ENCODE measurements at regions not wholly inside any gene's neighbourhood (a gene's known extent, or its start where the extent isn't known, plus 50 kb on each side); places are given as distances from the start of the nearest gene placed in this dataset.

GRCh38 chr5:163609910-163610309 lies 104.5 kb downstream of the MAT2B start:
- Histone ChIP-seq H4K20me1 (ENCODE audit: insufficient read depth) (no peaks in the 10 kb centered on the region), H3K9ac (ENCODE audit: low read length) (no peak overlapping the region), H3F3A (ENCODE audit: insufficient read depth, low read length, poor library complexity, severe bottlenecking) (no peaks in the 10 kb centered on the region), H3K27ac (ENCODE audit: low read length) (no peak overlapping the region), H3K9me3 (ENCODE audit: low read length) (no peaks in the 10 kb centered on the region), H3K36me3 (ENCODE audit: insufficient read depth, low read length) (no peaks in the 10 kb centered on the region), H2AFZ (ENCODE audit: low read depth, low read length) (no peak overlapping the region), H3K27me3 (ENCODE audit: insufficient read depth, low read depth, low read length) (no peaks in the 10 kb centered on the region), H3K79me2 (replicated peaks; ENCODE audit: insufficient read depth, low read length) (no peaks in the 10 kb centered on the region), H3K9me2 (ENCODE audit: insufficient read depth, low read length) (no peaks in the 10 kb centered on the region), H3K4me2 (ENCODE audit: low read length) (no peak overlapping the region), H3K4me3 (ENCODE audit: low read length) (no peak overlapping the region)
- TF ChIP-seq REST (IDR thresholded peaks at IDR 0.05; ENCODE audit: borderline replicate concordance) (no peak), MXI1 (conservative IDR thresholded peaks at IDR 0.05; ENCODE audit: poor library complexity, severe bottlenecking) (no peak), TAF1 (IDR thresholded peaks at IDR 0.05; ENCODE audit: low read depth) (no peak), RAD21 (conservative IDR thresholded peaks at IDR 0.05) (no peak), CTCF (IDR thresholded peaks at IDR 0.05; ENCODE audit: poor library complexity, severe bottlenecking) (no peak), SMC3 (conservative IDR thresholded peaks at IDR 0.05; ENCODE audit: poor library complexity) (no peak), EP300 (conservative IDR thresholded peaks at IDR 0.05; ENCODE audit: poor library complexity, severe bottlenecking) (no peak), EZH2 (IDR thresholded peaks at IDR 0.05; ENCODE audit: borderline replicate concordance, insufficient read depth, low read length, poor library complexity, severe bottlenecking) (no peak)

GRCh38 chr5:163612358-163613149 lies 107.1 kb downstream of the MAT2B start:
- H2AFZ ChIP-seq (ENCODE audit: low read depth, low read length), result no peak overlapping the region
- TF ChIP-seq TAF1 (IDR thresholded peaks at IDR 0.05; ENCODE audit: low read depth) (no peak), POLR2AphosphoS5 (IDR thresholded peaks at IDR 0.05) (peak; percentile 46)
- no peak overlapping the region for H3K27ac ChIP-seq (ENCODE audit: low read length)
- H3K4me2 ChIP-seq (ENCODE audit: low read length), result no peak overlapping the region
- no peak overlapping the region for H3K9ac ChIP-seq (ENCODE audit: low read length)
- H3K9me3 ChIP-seq (ENCODE audit: low read length), result no peaks in the 10 kb centered on the region
- H4K20me1 ChIP-seq (ENCODE audit: insufficient read depth), result no peaks in the 10 kb centered on the region
- H3K4me3 ChIP-seq (ENCODE audit: low read length), result no peak overlapping the region
- no peaks in the 10 kb centered on the region for H3F3A ChIP-seq (ENCODE audit: insufficient read depth, low read length, poor library complexity, severe bottlenecking)
- H3K79me2 ChIP-seq (replicated peaks; ENCODE audit: insufficient read depth, low read length), result no peaks in the 10 kb centered on the region
- no peaks in the 10 kb centered on the region for H3K27me3 ChIP-seq (ENCODE audit: insufficient read depth, low read depth, low read length)
- H3K9me2 ChIP-seq (ENCODE audit: insufficient read depth, low read length), result no peaks in the 10 kb centered on the region
- no peaks in the 10 kb centered on the region for H3K36me3 ChIP-seq (ENCODE audit: insufficient read depth, low read length)
